Liver (tissue), 8 donors: ENCODE measurements at regions not wholly inside any gene's neighbourhood (a gene's known extent, or its start where the extent isn't known, plus 50 kb on each side); places are given as distances from the start of the nearest gene placed in this dataset.

Experiments
- DNase-seq: peaks from one replicate; pipeline ENCODE4 v3.0.0-alpha.2; 2017; ENCODE audit warnings: low spot score
- H3K27ac ChIP-seq, 2 donors: one replicate each; pipeline ENCODE4 v1.7.0; 2013; ENCODE audit warnings: inconsistent platforms in 2 of 2, low read length in 2 of 2, control low read depth in 1 of 2, low read depth in 1 of 2, mild to moderate bottlenecking in 1 of 2
- H3K27me3 ChIP-seq, 4 donors: one replicate each; pipeline versions ENCODE4 v1.6.1 to v1.7.0; 2013; ENCODE audit warnings: low read length in 3 of 4, inconsistent platforms in 1 of 4, mild to moderate bottlenecking in 1 of 4, moderate library complexity in 1 of 4; ENCODE audit not compliant: control insufficient read depth in 4 of 4, insufficient read depth in 4 of 4
- H3K36me3 ChIP-seq, 4 donors: one replicate each; pipeline versions ENCODE4 v1.6.1 to v1.7.0; 2013; ENCODE audit warnings: low read length in 3 of 4, mild to moderate bottlenecking in 3 of 4, low read depth in 1 of 4, moderate library complexity in 1 of 4; ENCODE audit not compliant: control insufficient read depth in 4 of 4, insufficient read depth in 3 of 4
- H3K4me1 ChIP-seq, 4 donors: one replicate each; pipeline versions ENCODE4 v1.6.1 to v1.7.0; 2013; ENCODE audit warnings: low read length in 3 of 4, mild to moderate bottlenecking in 3 of 4, moderate library complexity in 1 of 4; ENCODE audit not compliant: control insufficient read depth in 4 of 4, insufficient read depth in 4 of 4
- H3K4me3 ChIP-seq, 3 donors: one replicate each; pipeline versions ENCODE4 v1.6.1 to v1.7.0; 2013; ENCODE audit warnings: low read length in 3 of 3, control low read depth in 1 of 3, low read depth in 1 of 3, mild to moderate bottlenecking in 1 of 3
- H3K9ac ChIP-seq, 2 donors: one replicate each; pipeline ENCODE4 v1.7.0; 2013; ENCODE audit warnings: low read length in 2 of 2, mild to moderate bottlenecking in 2 of 2, moderate library complexity in 2 of 2, control low read depth in 1 of 2, low read depth in 1 of 2
- H3K9me3 ChIP-seq, 4 donors: one replicate each; pipeline versions ENCODE4 v1.6.1 to v1.7.0; 2013; ENCODE audit warnings: low read length in 3 of 4; ENCODE audit not compliant: control insufficient read depth in 4 of 4
- ATF3 ChIP-seq: IDR thresholded peaks from 2 replicates; pipeline ENCODE4 v1.6.1; 2016; ENCODE audit warnings: antibody characterized with exemption
- EGR1 ChIP-seq, 2 donors: IDR thresholded peaks; 2 replicates each; pipeline ENCODE4 v1.6.1; 2016 to 2018; ENCODE audit warnings: antibody characterized with exemption in 2 of 2, low read depth in 2 of 2
- FOXA1 ChIP-seq: IDR thresholded peaks from 2 replicates; pipeline ENCODE4 v1.6.1; 2016; ENCODE audit warnings: antibody characterized with exemption
- FOXA2 ChIP-seq: IDR thresholded peaks from 2 replicates; pipeline ENCODE4 v1.6.1; 2016; ENCODE audit warnings: antibody characterized with exemption
- GABPA ChIP-seq, 2 donors: IDR thresholded peaks in 1 of 2; conservative IDR thresholded peaks in 1 of 2; 2 replicates each; pipeline ENCODE4 v1.6.1; 2016; ENCODE audit warnings: antibody characterized with exemption in 2 of 2, mild to moderate bottlenecking in 1 of 2, moderate library complexity in 1 of 2
- HNF4A ChIP-seq, 2 donors: conservative IDR thresholded peaks; 2 replicates each; pipeline ENCODE4 v1.6.1; 2016; ENCODE audit warnings: antibody characterized with exemption in 2 of 2, mild to moderate bottlenecking in 2 of 2
- HNF4G ChIP-seq: IDR thresholded peaks from 2 replicates; pipeline ENCODE4 v1.6.1; 2016; ENCODE audit warnings: antibody characterized with exemption
- JUND ChIP-seq, 2 donors: IDR thresholded peaks; 2 replicates each; pipeline ENCODE4 v1.6.1; 2016; ENCODE audit warnings: antibody characterized with exemption in 2 of 2
- MAX ChIP-seq: IDR thresholded peaks from 2 replicates; pipeline ENCODE4 v1.6.1; 2016; ENCODE audit warnings: antibody characterized with exemption
- NR2F2 ChIP-seq: IDR thresholded peaks from 2 replicates; pipeline ENCODE4 v1.6.1; 2016; ENCODE audit warnings: antibody characterized with exemption
- RAD21 ChIP-seq, 2 donors: IDR thresholded peaks; 2 replicates each; pipeline ENCODE4 v1.6.1; 2016; ENCODE audit warnings: antibody characterized with exemption in 2 of 2, mild to moderate bottlenecking in 2 of 2
- RXRA ChIP-seq, 2 donors: IDR thresholded peaks; 2 replicates each; pipeline ENCODE4 v1.6.1; 2017 to 2018; ENCODE audit warnings: antibody characterized with exemption in 2 of 2, mild to moderate bottlenecking in 1 of 2
- SP1 ChIP-seq: IDR thresholded peaks from 2 replicates; pipeline ENCODE4 v1.6.1; 2018; ENCODE audit warnings: antibody characterized with exemption, mild to moderate bottlenecking
- TAF1 ChIP-seq: conservative IDR thresholded peaks from 2 replicates; pipeline ENCODE4 v1.6.1; 2016; ENCODE audit warnings: antibody characterized with exemption, mild to moderate bottlenecking
- YY1 ChIP-seq: IDR thresholded peaks from 2 replicates; pipeline ENCODE4 v1.6.1; 2016; ENCODE audit warnings: antibody characterized with exemption, mild to moderate bottlenecking
- WGBS: extraction: QIAGEN DNeasy Blood & Tissue Kit; methylation state at CpG from one replicate; pipeline ENCODE4 v1.1.7; 2013; 5-methylcytosine and 5-hydroxymethylcytosine counted together
- TF ChIP-seq, protein P1 (sequence below): fragments of 150-350 bp; IDR thresholded peaks from 2 replicates; pipeline ENCODE4 v1.5.1; 2017; ENCODE audit warnings: improper control_type of control experiment, low read depth, low read length; ENCODE audit not compliant: missing input control
- TF ChIP-seq, protein P2 (sequence below): IDR thresholded peaks from 2 replicates; pipeline ENCODE4 v1.6.1; 2016; ENCODE audit warnings: antibody characterized with exemption
- TF ChIP-seq, protein P3 (sequence below): IDR thresholded peaks from 2 replicates; pipeline ENCODE4 v1.6.1; 2016; ENCODE audit warnings: antibody characterized with exemption, mild to moderate bottlenecking
- donor health status: healthy.
- donor health status: healthy.
- donor health status: healthy.
- donor health status: healthy.
- donor health status: healthy.

- TF ChIP-seq FOXA1 = no peak
- TF ChIP-seq, protein P1, sequence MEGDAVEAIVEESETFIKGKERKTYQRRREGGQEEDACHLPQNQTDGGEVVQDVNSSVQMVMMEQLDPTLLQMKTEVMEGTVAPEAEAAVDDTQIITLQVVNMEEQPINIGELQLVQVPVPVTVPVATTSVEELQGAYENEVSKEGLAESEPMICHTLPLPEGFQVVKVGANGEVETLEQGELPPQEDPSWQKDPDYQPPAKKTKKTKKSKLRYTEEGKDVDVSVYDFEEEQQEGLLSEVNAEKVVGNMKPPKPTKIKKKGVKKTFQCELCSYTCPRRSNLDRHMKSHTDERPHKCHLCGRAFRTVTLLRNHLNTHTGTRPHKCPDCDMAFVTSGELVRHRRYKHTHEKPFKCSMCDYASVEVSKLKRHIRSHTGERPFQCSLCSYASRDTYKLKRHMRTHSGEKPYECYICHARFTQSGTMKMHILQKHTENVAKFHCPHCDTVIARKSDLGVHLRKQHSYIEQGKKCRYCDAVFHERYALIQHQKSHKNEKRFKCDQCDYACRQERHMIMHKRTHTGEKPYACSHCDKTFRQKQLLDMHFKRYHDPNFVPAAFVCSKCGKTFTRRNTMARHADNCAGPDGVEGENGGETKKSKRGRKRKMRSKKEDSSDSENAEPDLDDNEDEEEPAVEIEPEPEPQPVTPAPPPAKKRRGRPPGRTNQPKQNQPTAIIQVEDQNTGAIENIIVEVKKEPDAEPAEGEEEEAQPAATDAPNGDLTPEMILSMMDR = no peak
- no peak for TF ChIP-seq GABPA (IDR thresholded peaks at IDR 0.05 in 1 of 2, conservative IDR thresholded peaks at IDR 0.05 in 1 of 2)
- TF ChIP-seq MAX = no peak
- TF ChIP-seq JUND (IDR thresholded peaks at IDR 0.05) = no peak
- TF ChIP-seq ATF3 = no peak
- TF ChIP-seq FOXA2 = no peak
- TF ChIP-seq HNF4A (conservative IDR thresholded peaks at IDR 0.05) = no peak
- TF ChIP-seq, protein P2, sequence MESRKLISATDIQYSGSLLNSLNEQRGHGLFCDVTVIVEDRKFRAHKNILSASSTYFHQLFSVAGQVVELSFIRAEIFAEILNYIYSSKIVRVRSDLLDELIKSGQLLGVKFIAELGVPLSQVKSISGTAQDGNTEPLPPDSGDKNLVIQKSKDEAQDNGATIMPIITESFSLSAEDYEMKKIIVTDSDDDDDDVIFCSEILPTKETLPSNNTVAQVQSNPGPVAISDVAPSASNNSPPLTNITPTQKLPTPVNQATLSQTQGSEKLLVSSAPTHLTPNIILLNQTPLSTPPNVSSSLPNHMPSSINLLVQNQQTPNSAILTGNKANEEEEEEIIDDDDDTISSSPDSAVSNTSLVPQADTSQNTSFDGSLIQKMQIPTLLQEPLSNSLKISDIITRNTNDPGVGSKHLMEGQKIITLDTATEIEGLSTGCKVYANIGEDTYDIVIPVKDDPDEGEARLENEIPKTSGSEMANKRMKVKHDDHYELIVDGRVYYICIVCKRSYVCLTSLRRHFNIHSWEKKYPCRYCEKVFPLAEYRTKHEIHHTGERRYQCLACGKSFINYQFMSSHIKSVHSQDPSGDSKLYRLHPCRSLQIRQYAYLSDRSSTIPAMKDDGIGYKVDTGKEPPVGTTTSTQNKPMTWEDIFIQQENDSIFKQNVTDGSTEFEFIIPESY = no peak
- TF ChIP-seq YY1 = no peak
- TF ChIP-seq HNF4G = no peak
- no peak for TF ChIP-seq NR2F2
- TF ChIP-seq SP1 = no peak
- TF ChIP-seq RXRA (IDR thresholded peaks at IDR 0.05) = no peak
- TF ChIP-seq RAD21 (IDR thresholded peaks at IDR 0.05) = no peak
- no peak for TF ChIP-seq EGR1 (IDR thresholded peaks at IDR 0.05; ENCODE audit: low read depth in 2 of 2)
- TF ChIP-seq, protein P3, sequence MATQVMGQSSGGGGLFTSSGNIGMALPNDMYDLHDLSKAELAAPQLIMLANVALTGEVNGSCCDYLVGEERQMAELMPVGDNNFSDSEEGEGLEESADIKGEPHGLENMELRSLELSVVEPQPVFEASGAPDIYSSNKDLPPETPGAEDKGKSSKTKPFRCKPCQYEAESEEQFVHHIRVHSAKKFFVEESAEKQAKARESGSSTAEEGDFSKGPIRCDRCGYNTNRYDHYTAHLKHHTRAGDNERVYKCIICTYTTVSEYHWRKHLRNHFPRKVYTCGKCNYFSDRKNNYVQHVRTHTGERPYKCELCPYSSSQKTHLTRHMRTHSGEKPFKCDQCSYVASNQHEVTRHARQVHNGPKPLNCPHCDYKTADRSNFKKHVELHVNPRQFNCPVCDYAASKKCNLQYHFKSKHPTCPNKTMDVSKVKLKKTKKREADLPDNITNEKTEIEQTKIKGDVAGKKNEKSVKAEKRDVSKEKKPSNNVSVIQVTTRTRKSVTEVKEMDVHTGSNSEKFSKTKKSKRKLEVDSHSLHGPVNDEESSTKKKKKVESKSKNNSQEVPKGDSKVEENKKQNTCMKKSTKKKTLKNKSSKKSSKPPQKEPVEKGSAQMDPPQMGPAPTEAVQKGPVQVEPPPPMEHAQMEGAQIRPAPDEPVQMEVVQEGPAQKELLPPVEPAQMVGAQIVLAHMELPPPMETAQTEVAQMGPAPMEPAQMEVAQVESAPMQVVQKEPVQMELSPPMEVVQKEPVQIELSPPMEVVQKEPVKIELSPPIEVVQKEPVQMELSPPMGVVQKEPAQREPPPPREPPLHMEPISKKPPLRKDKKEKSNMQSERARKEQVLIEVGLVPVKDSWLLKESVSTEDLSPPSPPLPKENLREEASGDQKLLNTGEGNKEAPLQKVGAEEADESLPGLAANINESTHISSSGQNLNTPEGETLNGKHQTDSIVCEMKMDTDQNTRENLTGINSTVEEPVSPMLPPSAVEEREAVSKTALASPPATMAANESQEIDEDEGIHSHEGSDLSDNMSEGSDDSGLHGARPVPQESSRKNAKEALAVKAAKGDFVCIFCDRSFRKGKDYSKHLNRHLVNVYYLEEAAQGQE = no peak
- TF ChIP-seq TAF1 = no peak
- DNase-seq = no peak
- WGBS = 76% methylated on average over 6 of the region's 6 CpGs
These were observed 116.1 kb downstream of the SPANXN3 start for GRCh38 chrX:143401160-143401559.

More at GRCh38 chrX:143401160-143401559, 116.1 kb downstream of the SPANXN3 start:
- H3K27ac ChIP-seq = no peak overlapping the region
- peaks cover 0 to 2% (median 0%) of the 10 kb centered on the region in 4 donors for H3K27me3 ChIP-seq
- no peaks in the 10 kb centered on the region for H3K36me3 ChIP-seq
- no peak overlapping the region for H3K4me3 ChIP-seq
- no peaks in the 10 kb centered on the region for H3K4me1 ChIP-seq
- no peak overlapping the region for H3K9ac ChIP-seq
- no peaks in the 10 kb centered on the region for H3K9me3 ChIP-seq
